Neural cell (in vitro differentiated cells): ENCODE measurements at regions not wholly inside any gene's neighbourhood (a gene's known extent, or its start where the extent isn't known, plus 50 kb on each side); places are given as distances from the start of the nearest gene placed in this dataset.

Experiments used
- H2AFZ ChIP-seq: fragments of 200-600, 300-800 bp; sonication (generic), shearing (Covaris generic); 2 replicates; pipeline ENCODE4 v1.6.0; 2014; ENCODE audit warnings: low read depth, mild to moderate bottlenecking, antibody characterized with exemption, low read length, moderate library complexity
- H3F3A ChIP-seq: fragments of 200-600 bp; shearing (Covaris generic); 2 replicates; pipeline ENCODE4 v1.6.1; 2016; ENCODE audit warnings: mild to moderate bottlenecking, moderate library complexity, mixed read lengths, antibody characterized with exemption, low read length; ENCODE audit not compliant: insufficient read depth, poor library complexity, severe bottlenecking
- H3K27ac ChIP-seq: fragments of 200-600, 300-800 bp; sonication (generic), shearing (Covaris generic); 2 replicates; pipeline ENCODE4 v1.5.1; 2014; ENCODE audit warnings: mild to moderate bottlenecking, low read length, moderate library complexity
- H3K27me3 ChIP-seq: fragments of 300-800, 200-600 bp; sonication (generic), shearing (Covaris generic); 2 replicates; pipeline ENCODE4 v1.6.0; 2014; ENCODE audit warnings: mild to moderate bottlenecking, low read depth, low read length, moderate library complexity; ENCODE audit not compliant: insufficient read depth
- H3K36me3 ChIP-seq: fragments of 300-800, 200-600 bp; sonication (generic), shearing (Covaris generic); 2 replicates; pipeline ENCODE4 v1.5.1; 2014; ENCODE audit warnings: mild to moderate bottlenecking, antibody characterized with exemption, low read length, moderate library complexity; ENCODE audit not compliant: insufficient read depth
- H3K4me2 ChIP-seq: fragments of 300-800, 200-600 bp; sonication (generic), shearing (Covaris generic); 2 replicates; pipeline ENCODE4 v1.6.0; 2014; ENCODE audit warnings: mild to moderate bottlenecking, low read length
- H3K4me3 ChIP-seq: fragments of 300-800, 200-600 bp; sonication (generic), shearing (Covaris generic); 2 replicates; pipeline ENCODE4 v1.5.1; 2014; ENCODE audit warnings: mild to moderate bottlenecking, low read length, moderate library complexity
- H3K79me2 ChIP-seq: fragments of 200-600 bp; shearing (Covaris generic); replicated peaks from 2 replicates; pipeline ENCODE4 v1.6.0; 2014; ENCODE audit warnings: mild to moderate bottlenecking, low read length, moderate library complexity; ENCODE audit not compliant: insufficient read depth
- H3K9ac ChIP-seq: fragments of 300-800, 200-600 bp; sonication (generic), shearing (Covaris generic); 2 replicates; pipeline ENCODE4 v1.6.1; 2016; ENCODE audit warnings: mild to moderate bottlenecking, low read length, mixed read lengths
- H3K9me2 ChIP-seq: fragments of 200-600 bp; shearing (Covaris generic); 2 replicates; pipeline ENCODE4 v1.6.1; 2016; ENCODE audit warnings: mild to moderate bottlenecking, low read length, mixed read lengths; ENCODE audit not compliant: insufficient read depth
- H3K9me3 ChIP-seq: fragments of 200-600, 300-800 bp; sonication (generic), shearing (Covaris generic); 2 replicates; pipeline ENCODE4 v1.6.1; 2016; ENCODE audit warnings: mild to moderate bottlenecking, mixed run types, low read length, moderate library complexity, mixed read lengths
- H4K20me1 ChIP-seq: fragments of 200-600 bp; shearing (Covaris generic); 2 replicates; pipeline ENCODE4 v1.6.1; 2016; ENCODE audit warnings: mild to moderate bottlenecking, mixed run types; ENCODE audit not compliant: insufficient read depth
- CTCF ChIP-seq: fragments of 450-650 bp; IDR thresholded peaks from 2 replicates; pipeline ENCODE4 v1.5.1; 2014; ENCODE audit warnings: antibody characterized with exemption, mild to moderate bottlenecking, moderate library complexity; ENCODE audit not compliant: poor library complexity, severe bottlenecking
- EP300 ChIP-seq: fragments of 450-650 bp; conservative IDR thresholded peaks from 2 replicates; pipeline ENCODE4 v1.6.1; 2014; ENCODE audit warnings: antibody characterized with exemption, mild to moderate bottlenecking, moderate library complexity; ENCODE audit not compliant: poor library complexity, severe bottlenecking
- EZH2 ChIP-seq: fragments of 200-600, 300-800 bp; shearing (Covaris generic), sonication (generic); IDR thresholded peaks from 2 replicates; pipeline ENCODE4 v1.6.1; 2014; ENCODE audit warnings: antibody characterized with exemption, low read length, borderline replicate concordance, mild to moderate bottlenecking; ENCODE audit not compliant: insufficient read depth, poor library complexity, severe bottlenecking
- MXI1 ChIP-seq: fragments of 450-650 bp; conservative IDR thresholded peaks from 2 replicates; pipeline ENCODE4 v1.6.1; 2014; ENCODE audit warnings: antibody characterized with exemption, mild to moderate bottlenecking; ENCODE audit not compliant: poor library complexity, severe bottlenecking
- POLR2AphosphoS5 ChIP-seq: IDR thresholded peaks from 2 replicates; pipeline ENCODE4 v1.6.1; 2012
- RAD21 ChIP-seq: fragments of 450-650 bp; conservative IDR thresholded peaks from 2 replicates; pipeline ENCODE4 v1.6.1; 2014; ENCODE audit warnings: antibody characterized with exemption, mild to moderate bottlenecking, moderate library complexity
- REST ChIP-seq: IDR thresholded peaks from 2 replicates; pipeline ENCODE4 v1.6.1; 2012; ENCODE audit warnings: borderline replicate concordance
- SMC3 ChIP-seq: fragments of 450-650 bp; conservative IDR thresholded peaks from 2 replicates; pipeline ENCODE4 v1.6.1; 2014; ENCODE audit warnings: antibody characterized with exemption, mild to moderate bottlenecking, moderate library complexity; ENCODE audit not compliant: poor library complexity
- TAF1 ChIP-seq: IDR thresholded peaks from 2 replicates; pipeline ENCODE4 v1.6.1; 2012; ENCODE audit warnings: low read depth

- Histone ChIP-seq H3K9me2 (no peaks in the 10 kb centered on the region), H3K27ac (no peak overlapping the region), H3K79me2 (no peaks in the 10 kb centered on the region), H3K4me3 (no peak overlapping the region), H3K36me3 (no peaks in the 10 kb centered on the region), H3K9ac (no peak overlapping the region), H4K20me1 (no peaks in the 10 kb centered on the region), H3K27me3 (no peaks in the 10 kb centered on the region), H3K9me3 (no peaks in the 10 kb centered on the region), H2AFZ (no peak overlapping the region), H3F3A (no peaks in the 10 kb centered on the region), H3K4me2 (no peak overlapping the region)
- TF ChIP-seq SMC3: no peak
- no peak for TF ChIP-seq REST
- no peak for TF ChIP-seq CTCF
- TF ChIP-seq EP300: no peak
- TF ChIP-seq RAD21: no peak
- no peak for TF ChIP-seq POLR2AphosphoS5
- TF ChIP-seq MXI1: no peak
- TF ChIP-seq EZH2: no peak
- TF ChIP-seq TAF1: no peak
Observed at GRCh38 chr3:66860771-66861170, 137.3 kb upstream of the KBTBD8 start.

GRCh38 chr3:66863205-66864111 lies 134.6 kb upstream of the KBTBD8 start:
- H3K9ac ChIP-seq: no peak overlapping the region
- no peak overlapping the region for H3K4me2 ChIP-seq
- no peak for TF ChIP-seq SMC3
- TF ChIP-seq CTCF: no peak
- no peak for TF ChIP-seq REST
- no peak for TF ChIP-seq EZH2
- no peak for TF ChIP-seq TAF1
- no peak for TF ChIP-seq MXI1
- TF ChIP-seq POLR2AphosphoS5: no peak
- TF ChIP-seq RAD21: no peak
- no peak for TF ChIP-seq EP300
- no peaks in the 10 kb centered on the region for H3F3A ChIP-seq
- H2AFZ ChIP-seq: no peak overlapping the region
- no peaks in the 10 kb centered on the region for H3K9me3 ChIP-seq
- no peaks in the 10 kb centered on the region for H4K20me1 ChIP-seq
- no peak overlapping the region for H3K27ac ChIP-seq
- no peaks in the 10 kb centered on the region for H3K79me2 ChIP-seq
- no peaks in the 10 kb centered on the region for H3K27me3 ChIP-seq
- no peaks in the 10 kb centered on the region for H3K9me2 ChIP-seq
- no peak overlapping the region for H3K4me3 ChIP-seq
- no peaks in the 10 kb centered on the region for H3K36me3 ChIP-seq
